Vagina (tissue), 2 donors: ENCODE measurements at regions not wholly inside any gene's neighbourhood (a gene's known extent, or its start where the extent isn't known, plus 50 kb on each side); places are given as distances from the start of the nearest gene placed in this dataset.

Experiments used
- CTCF ChIP-seq, 3 experiments: fragments of 450-650 bp in 2 of 3; fragments of 200-600 bp in 1 of 3; sonication (generic) in 1 of 3; IDR thresholded peaks; one replicate each; pipeline ENCODE4 v1.5.1; 2017 to 2019; ENCODE audit warnings: antibody characterized with exemption in 3 of 3, mild to moderate bottlenecking in 2 of 3, moderate library complexity in 2 of 3
- POLR2A ChIP-seq, 2 donors: fragments of 450-650 bp; IDR thresholded peaks; one replicate each; pipeline ENCODE4 v1.6.1; 2017; ENCODE audit warnings: antibody characterized with exemption in 2 of 2, mild to moderate bottlenecking in 2 of 2, moderate library complexity in 2 of 2

- TF ChIP-seq CTCF (IDR thresholded peaks at IDR 0.05) (no peak), POLR2A (IDR thresholded peaks at IDR 0.05) (no peak)
Measured at GRCh38 chr13:44120849-44121755, 241.4 kb downstream of the LACC1 start.
